ENCODE measurements at regions not wholly inside any gene's neighbourhood (a gene's known extent, or its start where the extent isn't known, plus 50 kb on each side); places are given as distances from the start of the nearest gene placed in this dataset.

GRCh38 chr20:19095762-19096161, 116.7 kb upstream of the SLC24A3 start:
- Histone ChIP-seq H3K27me3 (no peaks in the 10 kb centered on the region), H3K27ac (no peak overlapping the region), H3K4me3 (no peak overlapping the region), H3K4me1 (no peaks in the 10 kb centered on the region), H3K9me3 (no peaks in the 10 kb centered on the region), H3K36me3 (no peaks in the 10 kb centered on the region)
- TF ChIP-seq POLR2A (IDR thresholded peaks at IDR 0.05): no peak
- no peak for TF ChIP-seq CTCF (IDR thresholded peaks at IDR 0.05)
- DNase-seq: no peak
- intact Hi-C loops (cut with DNase I): no loop called here
- 78 to 92% methylated on average over 2 to 4 of the region's 5 CpGs for WGBS, 2 donors

GRCh38 chr20:19096843-19097242, 115.6 kb upstream of the SLC24A3 start:
- Histone ChIP-seq H3K27ac (no peak overlapping the region), H3K4me3 (no peak overlapping the region), H3K36me3 (no peaks in the 10 kb centered on the region), H3K27me3 (no peaks in the 10 kb centered on the region), H3K9me3 (no peaks in the 10 kb centered on the region), H3K4me1 (no peaks in the 10 kb centered on the region)
- intact Hi-C loops (cut with DNase I): no loop called here
- 84 to 100% methylated on average over 2 of the region's 2 CpGs for WGBS, 2 donors
- TF ChIP-seq POLR2A (IDR thresholded peaks at IDR 0.05): no peak
- no peak for TF ChIP-seq CTCF (IDR thresholded peaks at IDR 0.05)
- DNase-seq: no peak

GRCh38 chr20:19098117-19098516, 114.3 kb upstream of the SLC24A3 start:
- DNase-seq: no peak
- Histone ChIP-seq H3K4me3 (no peak overlapping the region), H3K27ac (no peak overlapping the region), H3K4me1 (no peaks in the 10 kb centered on the region), H3K36me3 (no peaks in the 10 kb centered on the region), H3K27me3 (no peaks in the 10 kb centered on the region), H3K9me3 (no peaks in the 10 kb centered on the region)
- WGBS, 2 donors: 71% methylated on average over 2 of the region's 4 CpGs; no CpG with 5 or more reads in 1 of the 2 donors
- TF ChIP-seq POLR2A (IDR thresholded peaks at IDR 0.05): no peak
- no peak for TF ChIP-seq CTCF (IDR thresholded peaks at IDR 0.05)
- intact Hi-C loops (cut with DNase I): no loop called here

GRCh38 chr20:19098806-19099578, 113.5 kb upstream of the SLC24A3 start:
- DNase-seq: no peak
- no peaks in the 10 kb centered on the region for H3K4me1 ChIP-seq
- TF ChIP-seq POLR2A (IDR thresholded peaks at IDR 0.05): no peak
- no peak for TF ChIP-seq CTCF (IDR thresholded peaks at IDR 0.05)
- H3K27me3 ChIP-seq: no peaks in the 10 kb centered on the region
- H3K27ac ChIP-seq: no peak overlapping the region
- intact Hi-C loops (cut with DNase I): no loop called here
- H3K36me3 ChIP-seq: no peaks in the 10 kb centered on the region
- no peak overlapping the region for H3K4me3 ChIP-seq
- H3K9me3 ChIP-seq: no peaks in the 10 kb centered on the region
- 46 to 62% methylated on average over 4 to 5 of the region's 8 CpGs for WGBS, 2 donors

- no peaks in the 10 kb centered on the region for H3K9me3 ChIP-seq
- TF ChIP-seq CTCF (IDR thresholded peaks at IDR 0.05) (no peak), POLR2A (IDR thresholded peaks at IDR 0.05) (no peak)
- no peak overlapping the region for H3K27ac ChIP-seq
- H3K36me3 ChIP-seq: no peaks in the 10 kb centered on the region
- H3K4me3 ChIP-seq: no peak overlapping the region
- DNase-seq: no peak
- H3K27me3 ChIP-seq: no peaks in the 10 kb centered on the region
- 71 to 73% methylated on average over 17 to 18 of the region's 18 CpGs for WGBS, 2 donors
- intact Hi-C loops (cut with DNase I): no loop called here
- no peaks in the 10 kb centered on the region for H3K4me1 ChIP-seq
These were observed 112.6 kb upstream of the SLC24A3 start for GRCh38 chr20:19099596-19100545.
